Loucy (cell line): ENCODE measurements at regions not wholly inside any gene's neighbourhood (a gene's known extent, or its start where the extent isn't known, plus 50 kb on each side); places are given as distances from the start of the nearest gene placed in this dataset.

ENCODE experiments used
- CTCF ChIP-seq: fragments of 200-600 bp; sonication (generic); conservative IDR thresholded peaks from 2 replicates; pipeline ENCODE4 v1.5.1; 2014; ENCODE audit warnings: mild to moderate bottlenecking, antibody characterized with exemption, low read length
- EZH2phosphoT487 ChIP-seq: fragments of 200-600 bp; IDR thresholded peaks from 2 replicates; pipeline ENCODE4 v1.6.1; 2018; ENCODE audit warnings: antibody characterized with exemption, mild to moderate bottlenecking, moderate library complexity, borderline replicate concordance

- no peak for TF ChIP-seq CTCF
- TF ChIP-seq EZH2phosphoT487: no peak
Observed at GRCh38 chr2:143988082-143988481, 531.8 kb downstream of the ZEB2 start.
